PC-9 (cell line): ENCODE measurements at regions not wholly inside any gene's neighbourhood (a gene's known extent, or its start where the extent isn't known, plus 50 kb on each side); places are given as distances from the start of the nearest gene placed in this dataset.
A peak's percentile ranks its signal among the peaks of the same experiment; 100 is the strongest.

Experiments
- BruUV-seq: library from RNA; stranded (reverse); fragments of 400-500 nt; replicated peaks from 2 replicates; lab custom pipeline; 2021; lab: Mats Ljungman, UMichigan
- CTCF ChIA-PET: fragments of 300-600 bp; sonication (Branson Sonifier 250); formaldehyde crosslinking; loops from one replicate; lab custom pipeline; 2022; ENCODE audit warnings: antibody characterized with exemption; lab: Charles Lee
- POLR2A ChIA-PET: fragments of 300-600 bp; sonication (Branson Sonifier 250); formaldehyde crosslinking; loops from one replicate; lab custom pipeline; 2022; ENCODE audit warnings: antibody characterized with exemption; ENCODE audit not compliant: unreplicated experiment; lab: Charles Lee
- DNase-seq, 2 experiments: peaks; one replicate each; pipeline versions ENCODE4 v3.0.0 to v3.0.0-alpha.2; 2015 to 2022; ENCODE audit warnings: mixed read lengths in 1 of 2
- H2AFZ ChIP-seq: fragments of 200-600 bp; sonication (generic); 2 replicates; pipeline ENCODE4 v1.8.1; 2017; ENCODE audit warnings: antibody characterized with exemption
- H3F3A ChIP-seq: fragments of 200-600 bp; sonication (generic); 2 replicates; pipeline ENCODE4 v1.8.1; 2017; ENCODE audit warnings: antibody characterized with exemption, mild to moderate bottlenecking, low read depth; ENCODE audit not compliant: insufficient read depth
- H3K27ac ChIP-seq: fragments of 200-600 bp; sonication (generic); 2 replicates; pipeline ENCODE4 v1.6.1; 2016; ENCODE audit warnings: mixed run types
- H3K27me3 ChIP-seq: fragments of 200-600 bp; sonication (generic); 2 replicates; pipeline ENCODE4 v1.6.1; 2016; ENCODE audit warnings: low read depth, mixed run types; ENCODE audit not compliant: insufficient read depth
- H3K36me3 ChIP-seq: fragments of 200-600 bp; sonication (generic); 2 replicates; pipeline ENCODE4 v1.6.1; 2016; ENCODE audit warnings: low read depth, mixed run types
- H3K4me1 ChIP-seq: fragments of 200-600 bp; sonication (generic); replicated peaks from 2 replicates; pipeline ENCODE4 v1.6.1; 2016; ENCODE audit warnings: mixed run types; ENCODE audit not compliant: insufficient read depth
- H3K4me2 ChIP-seq: fragments of 200-600 bp; sonication (generic); 2 replicates; pipeline ENCODE4 v1.6.1; 2017; ENCODE audit warnings: mixed run types
- H3K4me3 ChIP-seq: fragments of 200-600 bp; sonication (generic); 2 replicates; pipeline ENCODE4 v1.6.1; 2016; ENCODE audit warnings: mixed run types
- H3K79me2 ChIP-seq: fragments of 200-600 bp; sonication (generic); 2 replicates; pipeline ENCODE4 v1.6.1; 2017; ENCODE audit warnings: low read depth, mixed run types
- H3K9me2 ChIP-seq: fragments of 200-600 bp; sonication (generic); 2 replicates; pipeline ENCODE4 v1.8.1; 2017; ENCODE audit warnings: mild to moderate bottlenecking; ENCODE audit not compliant: insufficient read depth
- H3K9me3 ChIP-seq: fragments of 200-600 bp; sonication (generic); 2 replicates; pipeline ENCODE4 v1.8.1; 2016; ENCODE audit warnings: low read depth; ENCODE audit not compliant: insufficient read depth
- H4K20me1 ChIP-seq: fragments of 200-600 bp; sonication (generic); 2 replicates; pipeline ENCODE4 v1.8.1; 2017; ENCODE audit not compliant: insufficient read depth
- EZH2 ChIP-seq: fragments of 200-600 bp; sonication (generic); IDR thresholded peaks from 2 replicates; pipeline ENCODE4 v1.8.0; 2017; ENCODE audit warnings: antibody characterized with exemption, low read depth
- intact Hi-C: fragments of 100-400 bp; cut with micrococcal nuclease; formaldehyde crosslinking; loops from one replicate; pipeline ENCODE4 v1.10.0; 2022; ENCODE audit not compliant: unreplicated experiment
- TF ChIP-seq, protein P1 (sequence below): fragments of 200-600 bp; sonication (generic); conservative IDR thresholded peaks from 2 replicates; pipeline ENCODE4 v1.6.1; 2017; ENCODE audit warnings: mixed run types, antibody characterized with exemption, mild to moderate bottlenecking, moderate library complexity

DNA sequence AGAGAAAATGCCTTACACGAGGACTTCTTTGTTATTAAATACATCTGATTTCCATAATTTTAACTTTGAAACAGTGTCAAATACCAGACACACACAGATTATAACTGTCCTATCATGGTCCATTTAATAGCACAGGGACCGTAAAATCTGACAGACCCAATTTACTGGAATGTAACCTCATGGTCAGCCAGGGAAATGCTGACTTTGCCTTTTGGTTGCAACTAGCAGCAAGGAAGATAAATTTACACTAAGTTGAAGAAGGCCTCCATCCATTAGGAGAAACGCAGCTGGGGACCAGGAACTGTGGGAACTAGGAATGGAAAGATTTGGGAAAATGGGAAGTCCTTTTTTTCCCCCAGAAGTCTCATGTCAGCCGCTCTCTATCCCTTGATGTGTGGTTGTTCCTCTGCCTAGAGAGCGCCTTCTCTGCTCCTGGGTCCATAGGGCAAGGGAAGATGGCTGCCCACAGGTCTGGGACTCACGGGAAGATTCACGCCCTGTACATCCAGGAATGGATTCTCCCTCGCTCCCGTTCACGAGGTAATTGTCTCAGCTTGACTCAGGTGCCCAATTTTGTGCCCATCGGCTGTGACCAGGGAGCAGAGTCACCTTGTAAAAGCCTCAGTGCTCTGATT, 74.6 kb upstream of the L3MBTL3 start:
- no peaks in the 10 kb centered on the region for H3K27me3 ChIP-seq
- H3K4me3 ChIP-seq = no peak overlapping the region
- no peaks in the 10 kb centered on the region for H4K20me1 ChIP-seq
- H3K9me3 ChIP-seq = no peaks in the 10 kb centered on the region
- intact Hi-C loops = no loop called here
- no peak for DNase-seq
- H3K79me2 ChIP-seq = no peaks in the 10 kb centered on the region
- no peak overlapping the region for H2AFZ ChIP-seq
- H3K36me3 ChIP-seq = no peaks in the 10 kb centered on the region
- H3F3A ChIP-seq = no peaks in the 10 kb centered on the region
- BruUV-seq = no TSS peak
- H3K9me2 ChIP-seq = no peaks in the 10 kb centered on the region
- ChIA-PET POLR2A (no interaction called here), CTCF (no interaction called here)
- TF ChIP-seq EZH2 = no peak
- TF ChIP-seq, protein P1, sequence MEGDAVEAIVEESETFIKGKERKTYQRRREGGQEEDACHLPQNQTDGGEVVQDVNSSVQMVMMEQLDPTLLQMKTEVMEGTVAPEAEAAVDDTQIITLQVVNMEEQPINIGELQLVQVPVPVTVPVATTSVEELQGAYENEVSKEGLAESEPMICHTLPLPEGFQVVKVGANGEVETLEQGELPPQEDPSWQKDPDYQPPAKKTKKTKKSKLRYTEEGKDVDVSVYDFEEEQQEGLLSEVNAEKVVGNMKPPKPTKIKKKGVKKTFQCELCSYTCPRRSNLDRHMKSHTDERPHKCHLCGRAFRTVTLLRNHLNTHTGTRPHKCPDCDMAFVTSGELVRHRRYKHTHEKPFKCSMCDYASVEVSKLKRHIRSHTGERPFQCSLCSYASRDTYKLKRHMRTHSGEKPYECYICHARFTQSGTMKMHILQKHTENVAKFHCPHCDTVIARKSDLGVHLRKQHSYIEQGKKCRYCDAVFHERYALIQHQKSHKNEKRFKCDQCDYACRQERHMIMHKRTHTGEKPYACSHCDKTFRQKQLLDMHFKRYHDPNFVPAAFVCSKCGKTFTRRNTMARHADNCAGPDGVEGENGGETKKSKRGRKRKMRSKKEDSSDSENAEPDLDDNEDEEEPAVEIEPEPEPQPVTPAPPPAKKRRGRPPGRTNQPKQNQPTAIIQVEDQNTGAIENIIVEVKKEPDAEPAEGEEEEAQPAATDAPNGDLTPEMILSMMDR = no peak
- H3K27ac ChIP-seq = no peak overlapping the region
- no peak overlapping the region for H3K4me2 ChIP-seq
- no peaks in the 10 kb centered on the region for H3K4me1 ChIP-seq

DNA sequence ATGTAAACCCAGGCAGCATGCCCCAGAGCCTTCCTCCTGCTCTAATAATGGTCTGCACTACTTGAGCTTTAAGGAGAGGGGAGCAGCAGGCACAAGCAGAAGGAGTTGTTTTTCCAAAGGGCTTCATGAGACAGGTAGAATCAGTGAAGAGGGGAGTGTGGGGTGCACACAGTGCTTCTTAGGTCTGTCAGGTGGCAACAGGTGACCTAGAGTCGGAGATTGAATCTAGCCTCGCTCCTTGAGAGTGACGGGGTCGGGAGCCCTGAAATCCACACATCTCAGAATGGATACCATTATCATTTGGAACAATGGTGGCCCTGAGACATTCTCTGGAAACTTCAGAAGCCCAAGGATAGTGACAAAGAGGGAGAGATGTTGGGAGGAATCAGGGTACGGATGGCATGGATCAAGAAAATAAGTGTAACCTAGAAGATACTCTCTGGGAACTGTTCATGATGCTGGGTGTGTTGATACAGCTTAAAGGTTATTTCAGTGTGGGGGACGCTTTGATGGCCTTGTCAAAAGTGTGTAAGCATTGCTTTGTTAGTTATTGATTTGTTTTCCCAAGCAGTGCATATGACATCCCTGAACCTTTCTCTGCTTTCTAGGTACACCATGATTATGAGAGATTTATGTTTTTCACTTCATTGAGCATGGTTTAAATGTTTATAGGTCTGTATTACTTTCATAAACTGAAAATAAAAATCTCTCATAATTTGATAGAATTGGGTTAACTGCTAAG, 77.8 kb upstream of the L3MBTL3 start:
- Histone ChIP-seq H3F3A (no peaks in the 10 kb centered on the region), H3K9me2 (peaks cover 8% of the 10 kb centered on the region; the same call in 1 of the 2 replicates), H4K20me1 (no peaks in the 10 kb centered on the region), H3K4me1 (no peaks in the 10 kb centered on the region), H3K36me3 (no peaks in the 10 kb centered on the region), H3K27ac (no peak overlapping the region), H3K4me2 (no peak overlapping the region), H3K4me3 (no peak overlapping the region), H3K79me2 (no peaks in the 10 kb centered on the region), H3K27me3 (no peaks in the 10 kb centered on the region), H3K9me3 (no peaks in the 10 kb centered on the region), H2AFZ (no peak overlapping the region)
- no peak for TF ChIP-seq EZH2
- TF ChIP-seq, protein P1 = no peak
- no TSS peak for BruUV-seq
- intact Hi-C loops = no loop called here
- DNase-seq = no peak
- CTCF ChIA-PET = no interaction called here
- POLR2A ChIA-PET = no interaction called here

DNA sequence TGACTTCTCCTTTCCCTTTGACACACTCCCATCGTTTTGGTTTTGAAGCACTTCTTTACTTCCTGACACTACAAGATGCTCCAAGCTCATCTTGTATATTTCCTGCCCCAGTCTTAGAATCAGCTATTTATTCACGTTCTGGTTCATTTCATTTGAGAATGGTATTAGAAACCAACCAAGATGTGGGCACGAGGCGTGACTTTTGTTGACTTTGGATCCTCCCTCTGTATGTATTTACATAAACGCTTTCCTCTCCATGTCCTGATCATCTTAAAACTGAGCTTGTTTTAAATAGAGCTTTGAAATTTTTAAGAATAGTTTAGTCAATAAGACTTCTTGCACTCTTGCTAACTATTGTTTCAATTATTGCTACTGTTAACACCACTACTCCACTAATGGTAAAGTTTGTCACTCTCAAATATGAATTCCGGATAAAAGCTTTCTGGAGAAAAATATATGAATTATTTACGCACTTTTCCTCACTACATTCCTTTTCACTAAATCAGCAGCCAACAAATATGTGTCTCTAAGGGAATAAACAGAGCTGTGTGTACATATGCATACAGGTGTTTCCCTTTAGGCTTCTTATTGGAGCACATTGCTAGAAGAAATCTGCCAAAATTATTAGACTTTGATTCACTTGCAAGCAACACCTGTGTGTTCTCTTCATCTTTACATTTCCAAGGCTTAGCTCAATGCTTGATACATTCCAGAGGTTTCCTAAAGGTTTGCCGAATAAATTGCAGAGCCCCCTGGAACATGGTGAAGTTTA, 77.3 kb upstream of the TMEM244 start:
- BruUV-seq = no TSS peak
- H3K36me3 ChIP-seq = no peaks in the 10 kb centered on the region
- H3K4me1 ChIP-seq = no peaks in the 10 kb centered on the region
- DNase-seq = peak in 1 of 2 experiments; percentile 54
- H3F3A ChIP-seq = no peaks in the 10 kb centered on the region
- H4K20me1 ChIP-seq = no peaks in the 10 kb centered on the region
- no peaks in the 10 kb centered on the region for H3K79me2 ChIP-seq
- no peaks in the 10 kb centered on the region for H3K9me3 ChIP-seq
- no peak for TF ChIP-seq EZH2
- TF ChIP-seq, protein P1 = no peak
- intact Hi-C loops = loop anchor here (5.0 kb wide), 1 partner anchor 96 kb away; no protein-coding TSS in a partner anchor
- no peaks in the 10 kb centered on the region for H3K27me3 ChIP-seq
- no peak overlapping the region for H3K27ac ChIP-seq
- H2AFZ ChIP-seq = no peak overlapping the region
- CTCF ChIA-PET = no interaction called here
- H3K4me3 ChIP-seq = no peak overlapping the region
- POLR2A ChIA-PET = interaction anchor here (0.6 to 0.7 kb wide), 2 partner anchors 83 to 447 kb away, joined by 3 to 4 read pairs; no protein-coding TSS in a partner anchor
- no peak overlapping the region for H3K4me2 ChIP-seq
- H3K9me2 ChIP-seq = peaks cover 8% of the 10 kb centered on the region; the same call in 1 of the 2 replicates
